ENCODE measurements at regions not wholly inside any gene's neighbourhood (a gene's known extent, or its start where the extent isn't known, plus 50 kb on each side); places are given as distances from the start of the nearest gene placed in this dataset.
A peak's percentile ranks its signal among the peaks of the same experiment; 100 is the strongest.

DNA sequence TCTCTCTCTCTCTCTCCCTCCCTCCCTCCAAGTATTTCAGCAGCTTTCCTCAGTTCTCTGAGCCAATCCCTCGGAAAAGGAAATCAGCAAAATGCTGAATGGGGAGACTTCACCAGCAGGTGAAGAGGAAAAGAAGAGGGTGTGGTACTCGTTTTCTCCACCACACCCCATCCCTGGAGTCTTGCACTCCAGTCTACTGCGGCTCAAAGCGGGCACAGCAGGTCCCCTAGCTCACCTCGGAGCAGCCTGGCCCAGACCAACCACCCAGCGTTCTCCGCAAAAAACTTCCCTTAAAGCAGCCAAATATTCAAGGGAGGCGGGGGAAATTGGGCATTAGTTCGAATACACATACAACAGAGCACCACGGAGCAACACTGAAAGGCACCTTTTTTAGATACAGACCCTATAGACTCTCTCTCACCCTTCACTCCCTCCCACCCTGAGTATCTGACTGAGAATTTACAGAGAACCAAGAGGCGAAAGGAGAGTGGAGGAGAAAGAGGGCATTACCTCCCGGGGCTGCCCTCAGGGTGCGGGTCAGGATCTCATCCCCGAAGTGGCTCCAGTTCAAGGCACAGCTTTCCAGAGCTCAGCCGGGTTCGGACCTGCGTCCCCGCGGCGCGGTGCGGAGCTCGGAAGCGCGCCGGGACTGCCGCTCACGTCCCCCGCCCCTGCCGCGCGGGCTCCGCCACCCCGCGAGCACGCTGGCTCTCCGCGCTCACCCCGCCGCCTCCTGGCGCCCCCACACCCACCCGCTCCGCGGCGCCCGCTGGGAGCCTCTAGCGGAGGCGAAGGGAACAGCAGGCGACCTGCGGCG lies 1638.5 kb upstream of the C9orf72 start (continued):
- TF ChIP-seq AFF4 (CRISPR knock-in tag; IDR thresholded peaks at IDR 0.05) (no peak), XBP1 (CRISPR knock-in tag; IDR thresholded peaks at IDR 0.05) (no peak), RBFOX2 (IDR thresholded peaks at IDR 0.05; ENCODE audit: low read depth, low read length) (no peak), NRL (CRISPR knock-in tag; IDR thresholded peaks at IDR 0.05; ENCODE audit: borderline replicate concordance) (no peak), ZNF33B (CRISPR knock-in tag; IDR thresholded peaks at IDR 0.05) (no peak), ZNF30 (CRISPR knock-in tag; IDR thresholded peaks at IDR 0.05) (no peak), ZNF660 (CRISPR knock-in tag; IDR thresholded peaks at IDR 0.05; ENCODE audit: borderline replicate concordance, low read depth) (no peak), FOXM1 (CRISPR knock-in tag; IDR thresholded peaks at IDR 0.05) (no peak), ZFP91 (CRISPR knock-in tag; IDR thresholded peaks at IDR 0.05; ENCODE audit: borderline replicate concordance) (peak; percentile 41; the same call in 1 of the 2 replicates), NBN (conservative IDR thresholded peaks at IDR 0.05) (no peak), KAT2B (IDR thresholded peaks at IDR 0.05; ENCODE audit: borderline replicate concordance, low read depth, low read length) (no peak), NR2F2 (IDR thresholded peaks at IDR 0.05; ENCODE audit: borderline replicate concordance, low read depth) (no peak), ZNF672 (CRISPR knock-in tag; IDR thresholded peaks at IDR 0.05) (no peak), ZMAT3 (CRISPR knock-in tag; conservative IDR thresholded peaks at IDR 0.05) (no peak), ZNF20 (CRISPR knock-in tag; IDR thresholded peaks at IDR 0.05) (no peak), ZNF569 (CRISPR knock-in tag; IDR thresholded peaks at IDR 0.05; ENCODE audit: borderline replicate concordance) (no peak), MAZ (IDR thresholded peaks at IDR 0.05; ENCODE audit: borderline replicate concordance, low read depth, low read length) (peak; percentile 73; the same call in 1 of the 2 replicates), MAZ (CRISPR knock-in tag; IDR thresholded peaks at IDR 0.05; ENCODE audit: low read depth) (peak; percentile 59; the same call in 1 of the 2 replicates)
- TF ChIP-seq, protein P1, sequence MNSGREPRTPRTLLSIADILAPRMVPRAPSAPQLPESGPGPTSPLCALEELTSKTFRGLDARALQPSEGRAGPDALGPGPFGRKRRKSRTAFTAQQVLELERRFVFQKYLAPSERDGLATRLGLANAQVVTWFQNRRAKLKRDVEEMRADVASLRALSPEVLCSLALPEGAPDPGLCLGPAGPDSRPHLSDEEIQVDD (CRISPR knock-in tag; IDR thresholded peaks at IDR 0.05; ENCODE audit: borderline replicate concordance), result no peak
- TF ChIP-seq, protein P2, sequence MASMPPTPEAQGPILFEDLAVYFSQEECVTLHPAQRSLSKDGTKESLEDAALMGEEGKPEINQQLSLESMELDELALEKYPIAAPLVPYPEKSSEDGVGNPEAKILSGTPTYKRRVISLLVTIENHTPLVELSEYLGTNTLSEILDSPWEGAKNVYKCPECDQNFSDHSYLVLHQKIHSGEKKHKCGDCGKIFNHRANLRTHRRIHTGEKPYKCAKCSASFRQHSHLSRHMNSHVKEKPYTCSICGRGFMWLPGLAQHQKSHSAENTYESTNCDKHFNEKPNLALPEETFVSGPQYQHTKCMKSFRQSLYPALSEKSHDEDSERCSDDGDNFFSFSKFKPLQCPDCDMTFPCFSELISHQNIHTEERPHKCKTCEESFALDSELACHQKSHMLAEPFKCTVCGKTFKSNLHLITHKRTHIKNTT (CRISPR knock-in tag; IDR thresholded peaks at IDR 0.05), result no peak
- TF ChIP-seq, protein P3, sequence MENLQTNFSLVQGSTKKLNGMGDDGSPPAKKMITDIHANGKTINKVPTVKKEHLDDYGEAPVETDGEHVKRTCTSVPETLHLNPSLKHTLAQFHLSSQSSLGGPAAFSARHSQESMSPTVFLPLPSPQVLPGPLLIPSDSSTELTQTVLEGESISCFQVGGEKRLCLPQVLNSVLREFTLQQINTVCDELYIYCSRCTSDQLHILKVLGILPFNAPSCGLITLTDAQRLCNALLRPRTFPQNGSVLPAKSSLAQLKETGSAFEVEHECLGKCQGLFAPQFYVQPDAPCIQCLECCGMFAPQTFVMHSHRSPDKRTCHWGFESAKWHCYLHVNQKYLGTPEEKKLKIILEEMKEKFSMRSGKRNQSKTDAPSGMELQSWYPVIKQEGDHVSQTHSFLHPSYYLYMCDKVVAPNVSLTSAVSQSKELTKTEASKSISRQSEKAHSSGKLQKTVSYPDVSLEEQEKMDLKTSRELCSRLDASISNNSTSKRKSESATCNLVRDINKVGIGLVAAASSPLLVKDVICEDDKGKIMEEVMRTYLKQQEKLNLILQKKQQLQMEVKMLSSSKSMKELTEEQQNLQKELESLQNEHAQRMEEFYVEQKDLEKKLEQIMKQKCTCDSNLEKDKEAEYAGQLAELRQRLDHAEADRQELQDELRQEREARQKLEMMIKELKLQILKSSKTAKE (CRISPR knock-in tag; IDR thresholded peaks at IDR 0.05; ENCODE audit: borderline replicate concordance), result no peak
